ENCODE measurements at regions not wholly inside any gene's neighbourhood (a gene's known extent, or its start where the extent isn't known, plus 50 kb on each side); places are given as distances from the start of the nearest gene placed in this dataset.

DNA sequence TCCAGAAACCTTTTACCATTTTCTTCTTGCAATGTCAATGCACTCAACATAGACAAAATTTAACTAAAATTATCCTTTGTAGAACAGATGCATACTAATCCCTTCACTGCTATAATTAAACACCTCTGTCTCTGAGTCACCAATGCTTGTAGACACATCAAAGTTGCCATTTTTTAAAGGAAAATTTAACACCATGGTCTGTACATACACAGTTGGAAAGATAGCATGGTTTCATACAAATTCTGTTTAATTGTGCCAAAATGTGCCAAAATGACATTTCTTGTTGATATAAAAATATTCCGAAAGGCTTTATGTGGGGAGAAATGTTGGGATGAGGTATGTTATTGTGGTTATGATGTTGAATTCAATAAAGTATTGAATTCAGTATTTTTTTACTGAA, 125.8 kb downstream of the NEUROD6 start:
- WGBS, 2 donors (ENCODE audit: low coverage in 1 of 2): 94 to 100% methylated on average over 1 of the region's 1 CpG
- Histone ChIP-seq H3K36me3 (no peaks in the 10 kb centered on the region), H3K27me3 (peaks cover 11% of the 10 kb centered on the region), H3K4me1 (no peaks in the 10 kb centered on the region), H3K9me3 (peaks cover 0 to 12% (median 0%) of the 10 kb centered on the region in 3 donors), H3K27ac (no peak overlapping the region), H3K4me3 (no peak overlapping the region)
- ATAC-seq: no peak
- TF ChIP-seq EP300 (IDR thresholded peaks at IDR 0.05): no peak
- TF ChIP-seq, protein P1, sequence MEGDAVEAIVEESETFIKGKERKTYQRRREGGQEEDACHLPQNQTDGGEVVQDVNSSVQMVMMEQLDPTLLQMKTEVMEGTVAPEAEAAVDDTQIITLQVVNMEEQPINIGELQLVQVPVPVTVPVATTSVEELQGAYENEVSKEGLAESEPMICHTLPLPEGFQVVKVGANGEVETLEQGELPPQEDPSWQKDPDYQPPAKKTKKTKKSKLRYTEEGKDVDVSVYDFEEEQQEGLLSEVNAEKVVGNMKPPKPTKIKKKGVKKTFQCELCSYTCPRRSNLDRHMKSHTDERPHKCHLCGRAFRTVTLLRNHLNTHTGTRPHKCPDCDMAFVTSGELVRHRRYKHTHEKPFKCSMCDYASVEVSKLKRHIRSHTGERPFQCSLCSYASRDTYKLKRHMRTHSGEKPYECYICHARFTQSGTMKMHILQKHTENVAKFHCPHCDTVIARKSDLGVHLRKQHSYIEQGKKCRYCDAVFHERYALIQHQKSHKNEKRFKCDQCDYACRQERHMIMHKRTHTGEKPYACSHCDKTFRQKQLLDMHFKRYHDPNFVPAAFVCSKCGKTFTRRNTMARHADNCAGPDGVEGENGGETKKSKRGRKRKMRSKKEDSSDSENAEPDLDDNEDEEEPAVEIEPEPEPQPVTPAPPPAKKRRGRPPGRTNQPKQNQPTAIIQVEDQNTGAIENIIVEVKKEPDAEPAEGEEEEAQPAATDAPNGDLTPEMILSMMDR (IDR thresholded peaks at IDR 0.05): no peak
- TF ChIP-seq POLR2A (IDR thresholded peaks at IDR 0.05): no peak
- TF ChIP-seq POLR2AphosphoS5 (IDR thresholded peaks at IDR 0.05): no peak

DNA sequence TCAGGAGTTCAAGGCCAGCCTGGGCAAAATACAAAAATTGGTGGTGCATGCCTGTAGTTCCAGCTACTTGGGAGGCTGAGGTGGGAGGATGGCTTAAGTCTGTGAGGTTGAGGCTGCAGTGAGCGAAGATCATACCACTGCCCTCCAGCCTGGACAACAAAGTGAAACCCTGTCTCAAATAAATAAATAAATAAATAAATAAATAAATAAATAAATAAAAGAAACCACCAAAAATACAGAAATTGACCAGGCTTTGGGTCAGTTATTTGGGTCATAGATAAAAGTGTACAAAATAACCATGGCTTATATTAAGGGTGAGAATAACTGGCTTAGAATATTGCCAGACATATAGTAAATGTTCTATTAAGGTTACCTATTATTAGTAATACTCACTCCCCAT, 129.2 kb downstream of the NEUROD6 start:
- H3K4me3 ChIP-seq: no peak overlapping the region
- no peaks in the 10 kb centered on the region for H3K36me3 ChIP-seq
- H3K27me3 ChIP-seq: peaks cover 7% of the 10 kb centered on the region
- no peak for ATAC-seq
- H3K27ac ChIP-seq: no peak overlapping the region
- 83% methylated on average over 1 of the region's 1 CpG; no CpG with 5 or more reads in 1 of the 2 donors for WGBS, 2 donors (ENCODE audit: low coverage in 1 of 2)
- TF ChIP-seq, protein P1 (IDR thresholded peaks at IDR 0.05): no peak
- TF ChIP-seq EP300 (IDR thresholded peaks at IDR 0.05): no peak
- H3K4me1 ChIP-seq: no peaks in the 10 kb centered on the region
- peaks cover 0 to 3% (median 0%) of the 10 kb centered on the region in 3 donors for H3K9me3 ChIP-seq

GRCh38 chr7:31204071-31204470, 136.5 kb downstream of the NEUROD6 start:
- Histone ChIP-seq H3K4me1 (no peaks in the 10 kb centered on the region), H3K27me3 (peaks cover 5% of the 10 kb centered on the region), H3K27ac (no peak overlapping the region), H3K9me3 (peaks cover 0 to 3% (median 0%) of the 10 kb centered on the region in 3 donors), H3K36me3 (no peaks in the 10 kb centered on the region), H3K4me3 (no peak overlapping the region)
- no peak for TF ChIP-seq POLR2A (IDR thresholded peaks at IDR 0.05)
- TF ChIP-seq POLR2AphosphoS5 (IDR thresholded peaks at IDR 0.05): no peak
- TF ChIP-seq EP300 (IDR thresholded peaks at IDR 0.05): no peak
- TF ChIP-seq, protein P1 (IDR thresholded peaks at IDR 0.05): no peak
- WGBS, 2 donors (ENCODE audit: low coverage in 1 of 2): 68 to 79% methylated on average over 2 of the region's 2 CpGs
- no peak for ATAC-seq

- peaks cover 0 to 3% (median 0%) of the 10 kb centered on the region in 3 donors for H3K9me3 ChIP-seq
- TF ChIP-seq POLR2AphosphoS5 (IDR thresholded peaks at IDR 0.05) (no peak), EP300 (IDR thresholded peaks at IDR 0.05) (no peak), POLR2A (IDR thresholded peaks at IDR 0.05) (no peak)
- TF ChIP-seq, protein P1 (IDR thresholded peaks at IDR 0.05): no peak
- peaks cover 5% of the 10 kb centered on the region for H3K27me3 ChIP-seq
- no peaks in the 10 kb centered on the region for H3K4me1 ChIP-seq
- H3K27ac ChIP-seq: no peak overlapping the region
- WGBS, 2 donors (ENCODE audit: low coverage in 1 of 2): 62 to 72% methylated on average over 2 of the region's 2 CpGs
- H3K36me3 ChIP-seq: no peaks in the 10 kb centered on the region
- H3K4me3 ChIP-seq: no peak overlapping the region
- ATAC-seq: no peak
Observed at GRCh38 chr7:31203551-31203950, 137.0 kb downstream of the NEUROD6 start.

DNA sequence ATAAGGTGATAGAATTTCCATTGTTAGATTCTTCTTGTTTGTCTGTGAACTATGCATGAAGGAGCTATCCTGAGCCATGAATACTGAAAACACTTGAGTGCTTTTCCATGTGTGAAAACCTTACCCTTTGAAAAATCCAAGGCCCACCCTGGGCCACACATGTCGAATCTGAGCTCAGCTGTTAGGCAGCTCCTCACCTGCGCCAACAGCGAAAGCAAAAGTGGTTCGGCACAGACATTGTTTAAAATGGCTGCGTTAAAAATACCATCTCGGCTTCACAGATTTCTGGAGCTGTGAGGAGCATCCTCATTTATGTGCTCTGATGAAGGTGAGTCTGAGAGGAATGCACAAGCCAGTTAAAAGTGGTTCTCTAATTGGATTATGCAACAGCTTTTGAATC, 137.7 kb downstream of the NEUROD6 start:
- Histone ChIP-seq H3K4me1 (no peaks in the 10 kb centered on the region), H3K9me3 (peaks cover 0 to 5% (median 0%) of the 10 kb centered on the region in 3 donors), H3K36me3 (no peaks in the 10 kb centered on the region), H3K27ac (no peak overlapping the region), H3K4me3 (no peak overlapping the region), H3K27me3 (peaks cover 5% of the 10 kb centered on the region)
- WGBS, 2 donors (ENCODE audit: low coverage in 1 of 2): 71 to 84% methylated on average over 2 to 6 of the region's 6 CpGs
- ATAC-seq: no peak
- TF ChIP-seq POLR2A (IDR thresholded peaks at IDR 0.05) (no peak), EP300 (IDR thresholded peaks at IDR 0.05) (no peak), POLR2AphosphoS5 (IDR thresholded peaks at IDR 0.05) (no peak)
- TF ChIP-seq, protein P1 (IDR thresholded peaks at IDR 0.05): no peak
